ENCODE measurements at regions not wholly inside any gene's neighbourhood (a gene's known extent, or its start where the extent isn't known, plus 50 kb on each side); places are given as distances from the start of the nearest gene placed in this dataset.

DNA sequence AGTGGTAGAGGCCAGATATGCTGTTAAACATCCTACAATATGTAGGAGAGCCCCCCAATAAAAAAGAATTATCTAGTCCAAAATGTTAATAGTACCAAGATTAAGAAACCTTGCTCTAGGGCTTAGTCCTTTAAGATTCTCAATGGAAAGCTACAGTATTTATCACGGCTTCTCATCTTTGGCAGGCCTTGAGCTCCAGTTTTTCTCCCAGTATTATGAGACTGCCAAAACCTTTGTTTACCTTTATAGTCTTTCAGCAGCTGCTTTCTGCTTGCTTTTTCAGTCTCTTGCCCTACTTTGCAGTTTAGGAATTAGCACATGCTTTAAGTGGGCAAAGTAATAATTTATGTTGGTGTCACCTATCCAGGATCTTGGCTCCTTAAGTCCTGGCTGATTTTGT is 59.7 kb downstream of the NHLRC1 start:
- TF ChIP-seq, protein P1, sequence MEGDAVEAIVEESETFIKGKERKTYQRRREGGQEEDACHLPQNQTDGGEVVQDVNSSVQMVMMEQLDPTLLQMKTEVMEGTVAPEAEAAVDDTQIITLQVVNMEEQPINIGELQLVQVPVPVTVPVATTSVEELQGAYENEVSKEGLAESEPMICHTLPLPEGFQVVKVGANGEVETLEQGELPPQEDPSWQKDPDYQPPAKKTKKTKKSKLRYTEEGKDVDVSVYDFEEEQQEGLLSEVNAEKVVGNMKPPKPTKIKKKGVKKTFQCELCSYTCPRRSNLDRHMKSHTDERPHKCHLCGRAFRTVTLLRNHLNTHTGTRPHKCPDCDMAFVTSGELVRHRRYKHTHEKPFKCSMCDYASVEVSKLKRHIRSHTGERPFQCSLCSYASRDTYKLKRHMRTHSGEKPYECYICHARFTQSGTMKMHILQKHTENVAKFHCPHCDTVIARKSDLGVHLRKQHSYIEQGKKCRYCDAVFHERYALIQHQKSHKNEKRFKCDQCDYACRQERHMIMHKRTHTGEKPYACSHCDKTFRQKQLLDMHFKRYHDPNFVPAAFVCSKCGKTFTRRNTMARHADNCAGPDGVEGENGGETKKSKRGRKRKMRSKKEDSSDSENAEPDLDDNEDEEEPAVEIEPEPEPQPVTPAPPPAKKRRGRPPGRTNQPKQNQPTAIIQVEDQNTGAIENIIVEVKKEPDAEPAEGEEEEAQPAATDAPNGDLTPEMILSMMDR (IDR thresholded peaks at IDR 0.05; ENCODE audit: low read depth, low read length), result no peak
- in situ Hi-C loops (cut with HindIII; ENCODE audit: low sequenced_read_pairs), result no loop called here

DNA sequence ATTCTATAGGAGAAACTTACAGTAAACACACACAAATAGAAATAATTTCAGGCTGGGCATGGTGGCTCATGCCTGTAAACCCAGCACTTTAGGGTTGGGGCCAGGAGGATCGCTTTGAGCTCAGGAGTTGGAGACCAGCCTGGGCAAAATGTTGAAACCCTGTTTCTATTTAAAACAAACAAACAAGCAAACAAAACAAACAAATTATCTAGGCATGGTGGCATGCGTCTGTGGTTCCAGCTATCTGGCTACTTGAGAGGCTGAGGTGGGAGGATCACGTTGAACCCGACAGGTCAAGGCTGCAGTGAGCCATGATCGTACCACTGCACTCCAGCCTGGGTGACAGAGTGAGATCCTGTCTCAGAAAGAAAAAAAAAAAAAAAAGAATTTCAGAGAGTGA is 64.0 kb downstream of the NHLRC1 start:
- in situ Hi-C loops (cut with HindIII; ENCODE audit: low sequenced_read_pairs), result no loop called here
- DNase-seq (ENCODE audit: low read depth, low spot score), result no peak
- H3K4me3 ChIP-seq (ENCODE audit: low read depth, low read length), result no peak overlapping the region
- TF ChIP-seq, protein P1 (IDR thresholded peaks at IDR 0.05; ENCODE audit: low read depth, low read length), result no peak

More for the DNA sequence above, 59.7 kb downstream of the NHLRC1 start:
- no peak for DNase-seq (ENCODE audit: low read depth, low spot score)
- H3K4me3 ChIP-seq (ENCODE audit: low read depth, low read length), result no peak overlapping the region

DNA sequence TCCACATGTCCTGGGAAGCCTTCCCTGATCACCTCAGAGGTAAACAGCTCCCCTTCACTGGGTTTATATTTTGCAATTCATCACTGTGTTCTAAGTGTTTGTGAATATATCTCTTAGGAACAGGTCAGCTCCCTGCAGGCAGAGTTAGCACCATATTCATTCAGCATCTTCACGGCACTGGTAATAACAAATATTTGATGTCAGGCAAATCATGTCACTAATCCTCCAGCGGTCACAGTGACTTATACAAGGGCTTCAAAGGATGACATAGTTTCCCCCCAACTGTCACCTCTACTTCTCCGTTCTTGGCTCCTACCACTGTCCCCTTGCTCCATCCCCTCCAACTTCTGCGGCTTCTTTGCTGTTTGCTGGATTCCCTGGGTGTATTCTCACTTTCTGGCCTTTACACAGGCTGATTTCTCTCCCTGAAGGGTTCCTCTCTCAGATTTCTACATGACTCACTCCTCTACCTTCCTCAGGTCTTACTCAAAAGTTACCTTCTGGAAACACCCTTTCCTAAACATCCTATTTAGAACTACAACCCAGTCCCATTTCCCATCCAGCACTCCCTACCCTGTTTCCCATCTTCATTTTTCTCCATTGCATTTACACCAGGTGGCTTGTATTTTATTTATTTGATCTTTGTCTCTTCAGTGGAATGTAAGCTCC is 66.6 kb downstream of the NHLRC1 start:
- in situ Hi-C loops (cut with HindIII; ENCODE audit: low sequenced_read_pairs), result no loop called here
- no peak overlapping the region for H3K4me3 ChIP-seq (ENCODE audit: low read depth, low read length)
- TF ChIP-seq, protein P1 (IDR thresholded peaks at IDR 0.05; ENCODE audit: low read depth, low read length), result no peak
- DNase-seq (ENCODE audit: low read depth, low spot score), result no peak

DNA sequence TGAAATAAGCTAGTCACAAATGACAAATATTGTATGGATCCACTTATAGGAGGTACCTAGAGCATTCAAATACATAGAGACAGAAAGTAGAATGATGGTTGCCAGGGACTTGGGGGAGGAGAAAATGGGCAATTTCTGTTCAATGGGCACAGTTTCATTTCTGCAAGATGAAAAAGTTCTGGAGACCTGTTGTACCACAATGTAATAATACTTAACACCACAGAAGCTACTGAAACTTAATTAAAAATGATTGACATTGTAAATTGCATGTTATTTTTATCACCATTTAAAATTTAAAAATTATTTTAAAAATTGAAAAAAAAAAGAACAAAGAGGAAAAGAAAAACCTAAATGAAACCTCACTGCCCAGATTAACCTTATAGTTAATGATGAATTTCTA is 67.4 kb downstream of the NHLRC1 start:
- no peak overlapping the region for H3K4me3 ChIP-seq (ENCODE audit: low read depth, low read length)
- no peak for DNase-seq (ENCODE audit: low read depth, low spot score)
- TF ChIP-seq, protein P1 (IDR thresholded peaks at IDR 0.05; ENCODE audit: low read depth, low read length), result no peak
- in situ Hi-C loops (cut with HindIII; ENCODE audit: low sequenced_read_pairs), result no loop called here

DNA sequence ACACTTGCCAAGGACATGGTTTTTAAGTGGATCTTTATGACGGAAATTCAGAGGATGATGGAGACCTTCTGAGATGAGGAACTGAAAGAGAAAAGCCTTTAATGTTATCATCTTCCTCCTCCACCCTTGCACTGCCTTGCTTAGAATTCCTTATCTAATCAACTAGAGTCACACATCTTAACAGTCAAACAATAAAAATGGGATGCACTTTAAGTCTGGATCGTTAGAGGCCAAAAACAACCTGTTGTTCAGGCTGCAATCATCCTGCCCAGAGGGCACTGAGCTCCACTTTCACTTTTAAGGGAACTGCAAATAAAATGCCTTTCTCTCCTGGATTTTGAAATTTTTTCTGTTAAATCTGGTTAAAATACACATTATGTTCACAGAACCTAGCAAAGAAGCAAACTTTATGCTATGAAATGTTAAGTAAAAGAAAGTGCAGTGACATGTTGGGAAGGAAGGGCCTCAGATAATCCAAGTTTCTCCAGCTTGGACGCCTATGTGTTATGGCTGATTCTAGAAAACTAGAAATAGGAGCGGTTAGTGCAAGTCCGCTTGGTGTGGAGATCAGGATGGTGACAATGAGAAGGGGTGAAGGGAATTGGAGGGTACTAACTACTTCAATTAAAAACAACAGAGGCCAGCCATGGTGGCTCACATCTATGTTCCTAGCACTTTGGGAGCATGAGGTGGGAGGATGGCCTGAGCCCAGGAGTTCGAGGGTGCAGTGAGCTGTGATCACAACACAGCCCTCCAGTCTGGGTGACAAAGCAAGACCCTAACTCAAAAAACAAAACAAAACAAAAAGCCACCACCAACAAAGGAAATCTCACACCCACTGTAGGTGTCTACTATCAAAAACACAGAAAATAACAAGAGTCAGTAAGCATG is 66.4 kb upstream of the KIF13A start:
- in situ Hi-C loops (cut with HindIII; ENCODE audit: low sequenced_read_pairs), result no loop called here
- DNase-seq (ENCODE audit: low read depth, low spot score), result no peak
- H3K4me3 ChIP-seq (ENCODE audit: low read depth, low read length), result no peak overlapping the region
- TF ChIP-seq, protein P1 (IDR thresholded peaks at IDR 0.05; ENCODE audit: low read depth, low read length), result no peak

DNA sequence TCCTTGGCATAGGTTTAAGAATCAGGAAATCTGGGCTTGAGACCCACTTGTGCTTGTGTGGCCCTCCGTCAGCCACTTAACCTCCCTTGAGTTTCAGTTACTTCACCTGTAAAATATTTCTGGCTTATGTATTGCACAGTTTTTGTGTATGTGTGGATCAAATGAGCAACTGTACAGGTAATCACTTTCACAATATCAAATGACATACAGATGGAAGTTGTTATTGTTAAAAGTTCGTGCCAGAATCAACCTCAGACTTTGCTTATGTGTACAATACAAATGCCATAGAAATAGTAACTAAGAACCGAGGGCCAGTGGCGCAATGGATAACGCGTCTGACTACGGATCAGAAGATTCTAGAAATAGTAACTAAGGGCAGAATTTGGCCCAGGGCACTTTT is 65.6 kb upstream of the KIF13A start:
- TF ChIP-seq, protein P1 (IDR thresholded peaks at IDR 0.05; ENCODE audit: low read depth, low read length), result no peak
- no peak overlapping the region for H3K4me3 ChIP-seq (ENCODE audit: low read depth, low read length)
- in situ Hi-C loops (cut with HindIII; ENCODE audit: low sequenced_read_pairs), result no loop called here
- no peak for DNase-seq (ENCODE audit: low read depth, low spot score)
